HL-60 (cell line): ENCODE measurements at regions not wholly inside any gene's neighbourhood (a gene's known extent, or its start where the extent isn't known, plus 50 kb on each side); places are given as distances from the start of the nearest gene placed in this dataset.

Source experiments
- DNase-seq, 2 experiments: peaks; one replicate each; pipeline ENCODE4 v3.0.0-alpha.2; 2010 to 2020; ENCODE audit warnings: low read depth in 1 of 2, low spot score in 1 of 2
- H3K27ac ChIP-seq: fragments of 250-450 bp; sonication (Bioruptor Pico); replicated peaks from 2 replicates; pipeline ENCODE4 v1.5.1; 2020; ENCODE audit warnings: mild to moderate bottlenecking, moderate library complexity
- H3K27me3 ChIP-seq: fragments of 250-450 bp; sonication (Bioruptor Pico); 2 replicates; pipeline ENCODE4 v1.5.1; 2021; ENCODE audit warnings: mild to moderate bottlenecking, moderate library complexity; ENCODE audit not compliant: insufficient read depth, poor library complexity, severe bottlenecking
- H3K4me3 ChIP-seq: replicated peaks from 2 replicates; pipeline ENCODE4 v1.5.1; 2011; ENCODE audit warnings: mild to moderate bottlenecking, control low read depth, low read length; ENCODE audit not compliant: insufficient read depth
- GABPA ChIP-seq: IDR thresholded peaks from 2 replicates; pipeline ENCODE4 v1.6.1; 2012; ENCODE audit warnings: low read depth
- POLR2AphosphoS5 ChIP-seq: IDR thresholded peaks from 2 replicates; pipeline ENCODE4 v1.6.1; 2012; ENCODE audit warnings: low read depth
- SPI1 ChIP-seq: IDR thresholded peaks from 2 replicates; pipeline ENCODE4 v1.6.1; 2012; ENCODE audit warnings: low read depth, mild to moderate bottlenecking, borderline replicate concordance
- TF ChIP-seq, protein P1 (sequence below): IDR thresholded peaks from 2 replicates; pipeline ENCODE4 v1.6.1; 2012; ENCODE audit warnings: low read depth; ENCODE audit not compliant: insufficient replicate concordance
- TF ChIP-seq, protein P2 (sequence below): IDR thresholded peaks from one replicate; pipeline ENCODE4 v1.5.1; 2011; ENCODE audit warnings: low read length, control low read depth, inconsistent platforms; ENCODE audit not compliant: insufficient read depth

DNA sequence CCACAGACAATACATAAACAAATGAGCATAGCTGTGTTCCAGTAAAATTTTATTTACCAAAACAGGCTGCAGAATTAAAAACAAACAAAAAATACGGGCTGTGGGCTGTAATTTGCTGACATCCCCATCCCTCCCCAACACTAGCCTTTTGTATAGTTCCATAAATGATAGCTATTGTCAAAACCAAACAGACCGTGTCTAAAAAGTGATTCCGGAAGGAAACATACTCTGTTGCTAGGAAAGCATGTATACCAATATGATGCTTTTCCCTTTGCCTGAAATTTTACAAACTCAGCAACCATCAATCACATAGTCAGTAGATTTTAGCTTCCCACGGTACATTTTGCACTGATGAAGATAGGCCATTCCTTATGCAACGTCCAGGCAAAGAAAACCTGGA lies 80.0 kb downstream of the TMEM215 start:
- Histone ChIP-seq H3K4me3 (no peak overlapping the region), H3K27ac (no peak overlapping the region), H3K27me3 (peaks cover 3% of the 10 kb centered on the region)
- DNase-seq: no peak
- TF ChIP-seq SPI1: no peak
- TF ChIP-seq, protein P1, sequence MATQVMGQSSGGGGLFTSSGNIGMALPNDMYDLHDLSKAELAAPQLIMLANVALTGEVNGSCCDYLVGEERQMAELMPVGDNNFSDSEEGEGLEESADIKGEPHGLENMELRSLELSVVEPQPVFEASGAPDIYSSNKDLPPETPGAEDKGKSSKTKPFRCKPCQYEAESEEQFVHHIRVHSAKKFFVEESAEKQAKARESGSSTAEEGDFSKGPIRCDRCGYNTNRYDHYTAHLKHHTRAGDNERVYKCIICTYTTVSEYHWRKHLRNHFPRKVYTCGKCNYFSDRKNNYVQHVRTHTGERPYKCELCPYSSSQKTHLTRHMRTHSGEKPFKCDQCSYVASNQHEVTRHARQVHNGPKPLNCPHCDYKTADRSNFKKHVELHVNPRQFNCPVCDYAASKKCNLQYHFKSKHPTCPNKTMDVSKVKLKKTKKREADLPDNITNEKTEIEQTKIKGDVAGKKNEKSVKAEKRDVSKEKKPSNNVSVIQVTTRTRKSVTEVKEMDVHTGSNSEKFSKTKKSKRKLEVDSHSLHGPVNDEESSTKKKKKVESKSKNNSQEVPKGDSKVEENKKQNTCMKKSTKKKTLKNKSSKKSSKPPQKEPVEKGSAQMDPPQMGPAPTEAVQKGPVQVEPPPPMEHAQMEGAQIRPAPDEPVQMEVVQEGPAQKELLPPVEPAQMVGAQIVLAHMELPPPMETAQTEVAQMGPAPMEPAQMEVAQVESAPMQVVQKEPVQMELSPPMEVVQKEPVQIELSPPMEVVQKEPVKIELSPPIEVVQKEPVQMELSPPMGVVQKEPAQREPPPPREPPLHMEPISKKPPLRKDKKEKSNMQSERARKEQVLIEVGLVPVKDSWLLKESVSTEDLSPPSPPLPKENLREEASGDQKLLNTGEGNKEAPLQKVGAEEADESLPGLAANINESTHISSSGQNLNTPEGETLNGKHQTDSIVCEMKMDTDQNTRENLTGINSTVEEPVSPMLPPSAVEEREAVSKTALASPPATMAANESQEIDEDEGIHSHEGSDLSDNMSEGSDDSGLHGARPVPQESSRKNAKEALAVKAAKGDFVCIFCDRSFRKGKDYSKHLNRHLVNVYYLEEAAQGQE: no peak
- TF ChIP-seq, protein P2, sequence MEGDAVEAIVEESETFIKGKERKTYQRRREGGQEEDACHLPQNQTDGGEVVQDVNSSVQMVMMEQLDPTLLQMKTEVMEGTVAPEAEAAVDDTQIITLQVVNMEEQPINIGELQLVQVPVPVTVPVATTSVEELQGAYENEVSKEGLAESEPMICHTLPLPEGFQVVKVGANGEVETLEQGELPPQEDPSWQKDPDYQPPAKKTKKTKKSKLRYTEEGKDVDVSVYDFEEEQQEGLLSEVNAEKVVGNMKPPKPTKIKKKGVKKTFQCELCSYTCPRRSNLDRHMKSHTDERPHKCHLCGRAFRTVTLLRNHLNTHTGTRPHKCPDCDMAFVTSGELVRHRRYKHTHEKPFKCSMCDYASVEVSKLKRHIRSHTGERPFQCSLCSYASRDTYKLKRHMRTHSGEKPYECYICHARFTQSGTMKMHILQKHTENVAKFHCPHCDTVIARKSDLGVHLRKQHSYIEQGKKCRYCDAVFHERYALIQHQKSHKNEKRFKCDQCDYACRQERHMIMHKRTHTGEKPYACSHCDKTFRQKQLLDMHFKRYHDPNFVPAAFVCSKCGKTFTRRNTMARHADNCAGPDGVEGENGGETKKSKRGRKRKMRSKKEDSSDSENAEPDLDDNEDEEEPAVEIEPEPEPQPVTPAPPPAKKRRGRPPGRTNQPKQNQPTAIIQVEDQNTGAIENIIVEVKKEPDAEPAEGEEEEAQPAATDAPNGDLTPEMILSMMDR: no peak
- TF ChIP-seq POLR2AphosphoS5: no peak
- no peak for TF ChIP-seq GABPA

DNA sequence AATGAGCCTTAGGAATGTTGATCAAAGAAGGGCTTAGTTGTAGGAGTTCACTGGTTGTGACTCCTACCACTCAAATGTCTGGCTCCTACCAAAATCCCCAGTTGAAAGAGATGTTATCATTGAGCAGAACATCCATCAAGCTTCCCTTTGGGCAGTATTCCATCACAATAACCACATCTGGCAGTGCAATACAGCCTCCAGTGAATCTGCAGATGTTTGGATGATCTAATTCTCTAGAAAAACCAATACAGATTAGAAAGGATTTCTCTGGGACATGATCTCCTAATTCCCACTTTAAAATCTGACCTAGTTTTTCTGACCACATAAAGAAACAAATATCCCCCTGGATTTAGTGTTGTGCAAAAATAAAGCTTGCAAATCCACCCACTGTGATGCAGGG lies 81.6 kb downstream of the TMEM215 start:
- TF ChIP-seq POLR2AphosphoS5 (no peak), GABPA (no peak)
- Histone ChIP-seq H3K4me3 (no peak overlapping the region), H3K27ac (no peak overlapping the region), H3K27me3 (peaks cover 3% of the 10 kb centered on the region)
- no peak for DNase-seq

DNA sequence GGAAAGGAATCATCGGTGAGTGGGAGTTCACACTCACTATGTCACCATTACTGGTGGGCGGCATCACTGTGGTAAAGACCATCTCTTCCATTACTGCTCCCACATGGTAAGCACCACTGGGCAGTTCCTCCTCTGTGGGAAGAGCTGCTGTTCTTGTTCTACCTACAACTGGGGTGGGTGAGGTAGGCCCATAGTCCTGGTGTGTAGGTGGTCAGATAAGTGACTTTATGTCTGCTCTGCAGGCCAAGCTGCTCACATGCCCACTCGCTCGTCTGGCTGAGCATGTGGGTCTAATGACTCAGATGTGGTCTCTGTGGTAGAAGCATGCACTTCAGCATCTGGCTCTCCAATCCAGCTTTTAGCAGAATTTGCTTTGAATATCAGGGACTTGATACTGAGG lies 82.9 kb downstream of the TMEM215 start:
- Histone ChIP-seq H3K4me3 (no peak overlapping the region), H3K27ac (no peak overlapping the region), H3K27me3 (no peaks in the 10 kb centered on the region)
- TF ChIP-seq, protein P1: no peak
- TF ChIP-seq, protein P2: no peak
- TF ChIP-seq SPI1: no peak
- no peak for TF ChIP-seq POLR2AphosphoS5
- TF ChIP-seq GABPA: no peak
- DNase-seq: peak in 1 of 2 experiments; percentile 41

DNA sequence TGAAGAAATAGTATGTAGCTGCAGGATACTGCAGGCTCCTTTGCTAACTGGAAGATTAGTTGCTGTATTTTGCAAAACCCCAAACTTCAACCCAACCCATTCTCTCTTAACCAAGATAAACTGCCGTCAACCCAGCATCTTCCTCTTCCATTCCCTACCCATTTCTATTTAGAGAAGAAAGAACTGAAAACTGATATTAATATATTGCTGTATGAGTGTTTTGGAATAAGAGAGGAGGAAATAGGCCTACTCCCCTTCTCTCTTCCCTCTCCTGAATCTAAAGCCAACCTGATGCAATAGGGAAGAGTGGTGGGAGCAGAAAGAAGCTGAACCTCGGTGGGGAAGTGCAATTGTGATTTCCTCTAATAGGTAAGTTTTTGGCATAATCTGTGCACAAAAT lies 83.7 kb downstream of the TMEM215 start:
- TF ChIP-seq, protein P2: no peak
- TF ChIP-seq, protein P1: no peak
- TF ChIP-seq GABPA (no peak), POLR2AphosphoS5 (no peak), SPI1 (no peak)
- DNase-seq: peak in 1 of 2 experiments; percentile 11
- Histone ChIP-seq H3K4me3 (no peak overlapping the region), H3K27ac (no peak overlapping the region), H3K27me3 (no peaks in the 10 kb centered on the region)
